Liver (tissue), 8 donors: ENCODE measurements at regions not wholly inside any gene's neighbourhood (a gene's known extent, or its start where the extent isn't known, plus 50 kb on each side); places are given as distances from the start of the nearest gene placed in this dataset.

Experiments
- DNase-seq: peaks from one replicate; pipeline ENCODE4 v3.0.0-alpha.2; 2017; ENCODE audit warnings: low spot score
- H3K27ac ChIP-seq, 2 donors: one replicate each; pipeline ENCODE4 v1.7.0; 2013; ENCODE audit warnings: inconsistent platforms in 2 of 2, low read length in 2 of 2, control low read depth in 1 of 2, low read depth in 1 of 2, mild to moderate bottlenecking in 1 of 2
- H3K27me3 ChIP-seq, 4 donors: one replicate each; pipeline versions ENCODE4 v1.6.1 to v1.7.0; 2013; ENCODE audit warnings: low read length in 3 of 4, inconsistent platforms in 1 of 4, mild to moderate bottlenecking in 1 of 4, moderate library complexity in 1 of 4; ENCODE audit not compliant: control insufficient read depth in 4 of 4, insufficient read depth in 4 of 4
- H3K36me3 ChIP-seq, 4 donors: one replicate each; pipeline versions ENCODE4 v1.6.1 to v1.7.0; 2013; ENCODE audit warnings: low read length in 3 of 4, mild to moderate bottlenecking in 3 of 4, low read depth in 1 of 4, moderate library complexity in 1 of 4; ENCODE audit not compliant: control insufficient read depth in 4 of 4, insufficient read depth in 3 of 4
- H3K4me1 ChIP-seq, 4 donors: one replicate each; pipeline versions ENCODE4 v1.6.1 to v1.7.0; 2013; ENCODE audit warnings: low read length in 3 of 4, mild to moderate bottlenecking in 3 of 4, moderate library complexity in 1 of 4; ENCODE audit not compliant: control insufficient read depth in 4 of 4, insufficient read depth in 4 of 4
- H3K4me3 ChIP-seq, 3 donors: one replicate each; pipeline versions ENCODE4 v1.6.1 to v1.7.0; 2013; ENCODE audit warnings: low read length in 3 of 3, control low read depth in 1 of 3, low read depth in 1 of 3, mild to moderate bottlenecking in 1 of 3
- H3K9ac ChIP-seq, 2 donors: one replicate each; pipeline ENCODE4 v1.7.0; 2013; ENCODE audit warnings: low read length in 2 of 2, mild to moderate bottlenecking in 2 of 2, moderate library complexity in 2 of 2, control low read depth in 1 of 2, low read depth in 1 of 2
- H3K9me3 ChIP-seq, 4 donors: one replicate each; pipeline versions ENCODE4 v1.6.1 to v1.7.0; 2013; ENCODE audit warnings: low read length in 3 of 4; ENCODE audit not compliant: control insufficient read depth in 4 of 4
- ATF3 ChIP-seq: IDR thresholded peaks from 2 replicates; pipeline ENCODE4 v1.6.1; 2016; ENCODE audit warnings: antibody characterized with exemption
- EGR1 ChIP-seq, 2 donors: IDR thresholded peaks; 2 replicates each; pipeline ENCODE4 v1.6.1; 2016 to 2018; ENCODE audit warnings: antibody characterized with exemption in 2 of 2, low read depth in 2 of 2
- FOXA1 ChIP-seq: IDR thresholded peaks from 2 replicates; pipeline ENCODE4 v1.6.1; 2016; ENCODE audit warnings: antibody characterized with exemption
- FOXA2 ChIP-seq: IDR thresholded peaks from 2 replicates; pipeline ENCODE4 v1.6.1; 2016; ENCODE audit warnings: antibody characterized with exemption
- GABPA ChIP-seq, 2 donors: IDR thresholded peaks in 1 of 2; conservative IDR thresholded peaks in 1 of 2; 2 replicates each; pipeline ENCODE4 v1.6.1; 2016; ENCODE audit warnings: antibody characterized with exemption in 2 of 2, mild to moderate bottlenecking in 1 of 2, moderate library complexity in 1 of 2
- HNF4A ChIP-seq, 2 donors: conservative IDR thresholded peaks; 2 replicates each; pipeline ENCODE4 v1.6.1; 2016; ENCODE audit warnings: antibody characterized with exemption in 2 of 2, mild to moderate bottlenecking in 2 of 2
- HNF4G ChIP-seq: IDR thresholded peaks from 2 replicates; pipeline ENCODE4 v1.6.1; 2016; ENCODE audit warnings: antibody characterized with exemption
- JUND ChIP-seq, 2 donors: IDR thresholded peaks; 2 replicates each; pipeline ENCODE4 v1.6.1; 2016; ENCODE audit warnings: antibody characterized with exemption in 2 of 2
- MAX ChIP-seq: IDR thresholded peaks from 2 replicates; pipeline ENCODE4 v1.6.1; 2016; ENCODE audit warnings: antibody characterized with exemption
- NR2F2 ChIP-seq: IDR thresholded peaks from 2 replicates; pipeline ENCODE4 v1.6.1; 2016; ENCODE audit warnings: antibody characterized with exemption
- RAD21 ChIP-seq, 2 donors: IDR thresholded peaks; 2 replicates each; pipeline ENCODE4 v1.6.1; 2016; ENCODE audit warnings: antibody characterized with exemption in 2 of 2, mild to moderate bottlenecking in 2 of 2
- REST ChIP-seq: IDR thresholded peaks from 2 replicates; pipeline ENCODE4 v1.6.1; 2016; ENCODE audit warnings: antibody characterized with exemption, mild to moderate bottlenecking
- RXRA ChIP-seq, 2 donors: IDR thresholded peaks; 2 replicates each; pipeline ENCODE4 v1.6.1; 2017 to 2018; ENCODE audit warnings: antibody characterized with exemption in 2 of 2, mild to moderate bottlenecking in 1 of 2
- SP1 ChIP-seq: IDR thresholded peaks from 2 replicates; pipeline ENCODE4 v1.6.1; 2018; ENCODE audit warnings: antibody characterized with exemption, mild to moderate bottlenecking
- TAF1 ChIP-seq: conservative IDR thresholded peaks from 2 replicates; pipeline ENCODE4 v1.6.1; 2016; ENCODE audit warnings: antibody characterized with exemption, mild to moderate bottlenecking
- YY1 ChIP-seq: IDR thresholded peaks from 2 replicates; pipeline ENCODE4 v1.6.1; 2016; ENCODE audit warnings: antibody characterized with exemption, mild to moderate bottlenecking
- ZBTB33 ChIP-seq: IDR thresholded peaks from 2 replicates; pipeline ENCODE4 v1.6.1; 2016; ENCODE audit warnings: antibody characterized with exemption
- WGBS: extraction: QIAGEN DNeasy Blood & Tissue Kit; methylation state at CpG from one replicate; pipeline ENCODE4 v1.1.7; 2013; 5-methylcytosine and 5-hydroxymethylcytosine counted together
- TF ChIP-seq, protein P1 (sequence below): fragments of 150-350 bp; IDR thresholded peaks from 2 replicates; pipeline ENCODE4 v1.5.1; 2017; ENCODE audit warnings: improper control_type of control experiment, low read depth, low read length; ENCODE audit not compliant: missing input control
- donor health status: healthy.
- donor health status: healthy.
- donor health status: healthy.
- donor health status: healthy.
- donor health status: healthy.

DNA sequence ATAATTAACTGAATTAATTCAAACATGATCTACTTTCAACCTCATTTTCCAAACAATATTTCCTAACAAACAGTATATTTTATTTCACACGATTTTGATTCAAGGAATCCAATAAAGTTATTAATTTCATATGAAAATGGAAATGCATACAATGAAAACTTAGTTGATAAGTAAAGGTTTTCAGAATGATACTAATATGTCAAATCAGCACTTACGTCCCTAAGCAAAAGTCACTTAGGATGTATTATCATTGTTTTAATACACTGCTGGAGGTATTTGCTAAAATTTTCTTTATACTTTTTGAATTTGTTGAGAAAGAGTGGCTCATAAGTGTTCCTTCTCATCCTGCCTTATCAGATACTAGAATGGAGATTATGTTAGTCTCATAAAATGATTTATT is 266.8 kb upstream of the PUDP start:
- no peaks in the 10 kb centered on the region for H3K27me3 ChIP-seq
- no peaks in the 10 kb centered on the region for H3K4me1 ChIP-seq
- no peak for DNase-seq
- H3K4me3 ChIP-seq = no peak overlapping the region
- no peak overlapping the region for H3K27ac ChIP-seq
- WGBS = 75% methylated on average over 2 of the region's 2 CpGs
- H3K36me3 ChIP-seq = no peaks in the 10 kb centered on the region
- TF ChIP-seq YY1 = no peak
- TF ChIP-seq HNF4A (conservative IDR thresholded peaks at IDR 0.05) = no peak
- no peak for TF ChIP-seq GABPA (IDR thresholded peaks at IDR 0.05 in 1 of 2, conservative IDR thresholded peaks at IDR 0.05 in 1 of 2)
- H3K9ac ChIP-seq = no peak overlapping the region
- H3K9me3 ChIP-seq = peaks cover 0 to 3% (median 0%) of the 10 kb centered on the region in 4 donors

GRCh38 chrX:7412840-7413239 is 264.9 kb upstream of the PUDP start:
- TF ChIP-seq NR2F2 (no peak), JUND (IDR thresholded peaks at IDR 0.05) (no peak), HNF4A (conservative IDR thresholded peaks at IDR 0.05) (no peak)
- TF ChIP-seq, protein P1, sequence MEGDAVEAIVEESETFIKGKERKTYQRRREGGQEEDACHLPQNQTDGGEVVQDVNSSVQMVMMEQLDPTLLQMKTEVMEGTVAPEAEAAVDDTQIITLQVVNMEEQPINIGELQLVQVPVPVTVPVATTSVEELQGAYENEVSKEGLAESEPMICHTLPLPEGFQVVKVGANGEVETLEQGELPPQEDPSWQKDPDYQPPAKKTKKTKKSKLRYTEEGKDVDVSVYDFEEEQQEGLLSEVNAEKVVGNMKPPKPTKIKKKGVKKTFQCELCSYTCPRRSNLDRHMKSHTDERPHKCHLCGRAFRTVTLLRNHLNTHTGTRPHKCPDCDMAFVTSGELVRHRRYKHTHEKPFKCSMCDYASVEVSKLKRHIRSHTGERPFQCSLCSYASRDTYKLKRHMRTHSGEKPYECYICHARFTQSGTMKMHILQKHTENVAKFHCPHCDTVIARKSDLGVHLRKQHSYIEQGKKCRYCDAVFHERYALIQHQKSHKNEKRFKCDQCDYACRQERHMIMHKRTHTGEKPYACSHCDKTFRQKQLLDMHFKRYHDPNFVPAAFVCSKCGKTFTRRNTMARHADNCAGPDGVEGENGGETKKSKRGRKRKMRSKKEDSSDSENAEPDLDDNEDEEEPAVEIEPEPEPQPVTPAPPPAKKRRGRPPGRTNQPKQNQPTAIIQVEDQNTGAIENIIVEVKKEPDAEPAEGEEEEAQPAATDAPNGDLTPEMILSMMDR = no peak
- WGBS = 69% methylated on average over 4 of the region's 4 CpGs
- Histone ChIP-seq H3K9me3 (peaks cover 0 to 3% (median 0%) of the 10 kb centered on the region in 4 donors), H3K4me3 (no peak overlapping the region), H3K27me3 (no peaks in the 10 kb centered on the region), H3K27ac (no peak overlapping the region), H3K36me3 (no peaks in the 10 kb centered on the region), H3K4me1 (no peaks in the 10 kb centered on the region), H3K9ac (no peak overlapping the region)
- DNase-seq = no peak

DNA sequence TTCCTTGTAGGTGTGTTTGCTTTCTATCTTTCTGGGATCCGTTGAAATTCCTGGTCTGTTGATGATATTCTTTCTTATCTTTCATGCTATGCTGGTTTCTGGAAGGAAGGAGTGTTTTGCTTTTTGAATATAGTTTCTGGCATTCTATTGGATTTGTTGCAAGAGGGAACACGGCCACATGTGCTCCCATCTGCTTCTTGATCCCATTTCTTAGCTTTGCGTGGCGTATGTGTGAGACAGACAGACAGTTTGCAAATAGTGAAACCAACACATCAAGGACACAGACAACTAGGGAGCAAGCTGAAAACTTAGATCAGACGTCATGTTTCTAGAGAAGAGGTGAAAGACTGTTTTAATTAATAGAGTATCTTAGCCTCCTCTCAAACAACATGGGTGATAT is 261.9 kb upstream of the PUDP start:
- H3K27me3 ChIP-seq = no peaks in the 10 kb centered on the region
- peaks cover 0 to 5% (median 0%) of the 10 kb centered on the region in 4 donors for H3K9me3 ChIP-seq
- H3K36me3 ChIP-seq = no peaks in the 10 kb centered on the region
- no peak overlapping the region for H3K27ac ChIP-seq
- no peaks in the 10 kb centered on the region for H3K4me1 ChIP-seq
- no peak overlapping the region for H3K9ac ChIP-seq
- no peak for DNase-seq
- TF ChIP-seq TAF1 = no peak
- no peak for TF ChIP-seq ZBTB33
- TF ChIP-seq RAD21 (IDR thresholded peaks at IDR 0.05) = no peak
- TF ChIP-seq JUND (IDR thresholded peaks at IDR 0.05) = no peak
- TF ChIP-seq FOXA2 = no peak
- TF ChIP-seq REST = no peak
- TF ChIP-seq NR2F2 = no peak
- no peak for TF ChIP-seq GABPA (IDR thresholded peaks at IDR 0.05 in 1 of 2, conservative IDR thresholded peaks at IDR 0.05 in 1 of 2)
- no peak for TF ChIP-seq HNF4A (conservative IDR thresholded peaks at IDR 0.05)
- TF ChIP-seq FOXA1 = no peak
- TF ChIP-seq RXRA (IDR thresholded peaks at IDR 0.05) = no peak
- no peak for TF ChIP-seq SP1
- TF ChIP-seq ATF3 = no peak
- TF ChIP-seq HNF4G = no peak
- no peak for TF ChIP-seq YY1
- no peak for TF ChIP-seq MAX
- TF ChIP-seq EGR1 (IDR thresholded peaks at IDR 0.05; ENCODE audit: low read depth in 2 of 2) = no peak
- TF ChIP-seq, protein P1 = no peak
- WGBS = 83% methylated on average over 5 of the region's 5 CpGs
- H3K4me3 ChIP-seq = no peak overlapping the region
